ENCODE measurements at regions not wholly inside any gene's neighbourhood (a gene's known extent, or its start where the extent isn't known, plus 50 kb on each side); places are given as distances from the start of the nearest gene placed in this dataset.
"Not testable (repeated sequence)": the region's sequence is repeated elsewhere in the genome, so short reads cannot be mapped to it uniquely, and the experiment has no call there.

- no peak for DNase-seq (ENCODE audit: low read depth in 2 of 2)
Observed at GRCh38 chr13:38159710-38160109, 189.9 kb upstream of the UFM1 start.

GRCh38 chr13:38147050-38147449 lies 202.6 kb upstream of the UFM1 start:
- DNase-seq (ENCODE audit: low read depth in 2 of 2), result no peak

- DNase-seq (ENCODE audit: low read depth in 2 of 2), result no peak
Observed at GRCh38 chr13:38141792-38142191, 207.9 kb upstream of the UFM1 start.

GRCh38 chr13:38135592-38135991 lies 214.1 kb upstream of the UFM1 start:
- DNase-seq (ENCODE audit: low read depth in 2 of 2), result no peak

GRCh38 chr13:38121267-38121666 lies 228.4 kb upstream of the UFM1 start:
- no peak for DNase-seq (ENCODE audit: low read depth in 2 of 2)

- DNase-seq (ENCODE audit: low read depth in 2 of 2), result no peak
Observed at GRCh38 chr13:38103851-38104250, 234.3 kb upstream of the TRPC4 start.

GRCh38 chr13:38099751-38100150 lies 230.2 kb upstream of the TRPC4 start:
- no peak for DNase-seq (ENCODE audit: low read depth in 2 of 2)

GRCh38 chr13:38093425-38093824 lies 223.9 kb upstream of the TRPC4 start:
- DNase-seq (ENCODE audit: low read depth in 2 of 2), result no peak

- DNase-seq (ENCODE audit: low read depth in 2 of 2), result no peak
Observed at GRCh38 chr13:38090913-38091312, 221.3 kb upstream of the TRPC4 start.

- DNase-seq (ENCODE audit: low read depth in 2 of 2), result no peak
Observed at GRCh38 chr13:38086721-38087120, 217.1 kb upstream of the TRPC4 start.

- DNase-seq (ENCODE audit: low read depth in 2 of 2), result no peak
Observed at GRCh38 chr13:38086013-38086412, 216.4 kb upstream of the TRPC4 start.

- DNase-seq (ENCODE audit: low read depth in 2 of 2), result no peak
Observed at GRCh38 chr13:38073931-38074330, 204.4 kb upstream of the TRPC4 start.

- DNase-seq (ENCODE audit: low read depth in 2 of 2), result no peak
Observed at GRCh38 chr13:38072696-38073095, 203.1 kb upstream of the TRPC4 start.

- not testable (repeated sequence) for DNase-seq (ENCODE audit: low read depth in 2 of 2)
Observed at GRCh38 chr13:38071340-38071739, 201.8 kb upstream of the TRPC4 start.

- DNase-seq (ENCODE audit: low read depth in 2 of 2), result no peak
Observed at GRCh38 chr13:38053896-38054295, 184.3 kb upstream of the TRPC4 start.

GRCh38 chr13:38046049-38046376 lies 176.4 kb upstream of the TRPC4 start:
- no peak for DNase-seq (ENCODE audit: low read depth in 2 of 2)

GRCh38 chr13:38045278-38046048 lies 175.9 kb upstream of the TRPC4 start:
- peak in 1 of 2 donors; percentile 51 for DNase-seq (ENCODE audit: low read depth in 2 of 2)

GRCh38 chr13:38044067-38044466 lies 174.5 kb upstream of the TRPC4 start:
- no peak for DNase-seq (ENCODE audit: low read depth in 2 of 2)

- DNase-seq (ENCODE audit: low read depth in 2 of 2), result no peak
Observed at GRCh38 chr13:38042771-38043170, 173.2 kb upstream of the TRPC4 start.

GRCh38 chr13:38024431-38024830 lies 154.9 kb upstream of the TRPC4 start:
- no peak for DNase-seq (ENCODE audit: low read depth in 2 of 2)

- DNase-seq (ENCODE audit: low read depth in 2 of 2), result no peak
Observed at GRCh38 chr13:38017320-38017719, 147.7 kb upstream of the TRPC4 start.

GRCh38 chr13:38013676-38014075 lies 144.1 kb upstream of the TRPC4 start:
- no peak for DNase-seq (ENCODE audit: low read depth in 2 of 2)

- no peak for DNase-seq (ENCODE audit: low read depth in 2 of 2)
Observed at GRCh38 chr13:38012096-38012495, 142.5 kb upstream of the TRPC4 start.

- peak in 1 of 2 donors; percentile 1 for DNase-seq (ENCODE audit: low read depth in 2 of 2)
Observed at GRCh38 chr13:38008636-38009035, 139.1 kb upstream of the TRPC4 start.

Data from dermis microvascular lymphatic vessel endothelial cell (primary cell).